NAMALWA (cell line): ENCODE measurements at regions not wholly inside any gene's neighbourhood (a gene's known extent, or its start where the extent isn't known, plus 50 kb on each side); places are given as distances from the start of the nearest gene placed in this dataset.
"Not testable (repeated sequence)": the region's sequence is repeated elsewhere in the genome, so short reads cannot be mapped to it uniquely, and the experiment has no call there.

ENCODE experiments used
- DNase-seq: peaks from one replicate; pipeline ENCODE4 v3.0.0-alpha.2; 2015; ENCODE audit warnings: low spot score

DNA sequence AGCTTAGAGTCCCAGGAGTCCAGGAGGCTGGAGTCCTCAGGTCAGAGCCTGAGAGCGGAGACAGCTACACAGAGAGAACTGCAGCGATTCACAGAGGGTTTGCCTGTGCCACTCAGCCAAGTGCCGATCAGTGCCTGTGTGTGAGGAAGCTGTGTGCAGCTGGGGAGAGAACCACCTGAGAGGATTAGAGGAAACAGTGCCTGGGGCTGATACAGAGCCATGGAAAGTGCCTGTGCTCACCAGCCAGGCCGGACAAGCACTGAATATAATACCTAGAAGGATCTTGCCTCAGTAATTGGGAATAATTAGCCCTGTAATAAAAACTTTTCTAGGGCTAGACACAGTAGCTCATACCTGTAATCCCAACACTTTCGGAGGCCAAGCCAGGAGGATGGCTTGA lies 134.7 kb downstream of the ARHGAP11B start:
- not testable (repeated sequence) for DNase-seq

DNA sequence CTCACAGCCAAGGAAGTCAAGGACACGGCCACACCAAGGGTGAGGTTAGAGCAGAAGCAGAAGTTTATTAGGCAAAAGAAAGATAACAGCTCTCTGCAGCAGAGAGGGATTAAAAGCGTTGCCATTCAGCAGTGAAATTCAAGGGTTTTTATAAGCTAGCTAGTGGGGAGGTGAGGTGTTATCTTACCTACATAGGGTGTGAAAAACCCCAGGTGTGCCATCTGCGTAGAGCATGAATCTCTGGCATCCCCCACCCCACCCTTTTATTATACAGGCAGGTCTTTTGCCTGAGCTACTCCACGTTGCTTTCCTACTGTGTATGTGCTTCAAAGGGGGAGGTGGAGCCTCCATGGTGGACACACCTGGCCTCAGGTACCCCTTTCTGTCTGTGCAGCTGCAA lies 135.4 kb downstream of the ARHGAP11B start:
- not testable (repeated sequence) for DNase-seq

GRCh38 chr15:30769390-30770124 lies 134.2 kb upstream of the FAN1 start:
- not testable (repeated sequence) for DNase-seq

DNA sequence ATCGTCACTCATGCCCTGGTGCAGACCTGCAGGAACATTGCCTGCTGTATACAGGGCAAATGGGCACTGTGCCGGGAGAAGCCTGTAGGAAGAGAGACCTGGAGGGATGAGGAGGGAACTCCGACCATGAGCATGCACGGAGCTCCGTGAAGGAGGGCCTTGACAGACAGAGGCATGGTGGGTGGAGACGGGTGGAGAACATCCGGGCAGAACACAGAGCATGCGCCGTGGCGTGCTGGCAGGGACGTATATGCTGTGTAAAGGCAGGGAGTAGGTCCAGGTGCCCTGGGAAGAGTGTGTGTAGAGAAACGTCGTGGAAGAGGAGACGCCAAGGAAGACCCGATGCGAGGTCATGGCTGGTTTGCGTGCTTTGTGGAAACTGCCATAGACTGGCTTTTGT lies 133.0 kb upstream of the FAN1 start:
- DNase-seq = no peak

DNA sequence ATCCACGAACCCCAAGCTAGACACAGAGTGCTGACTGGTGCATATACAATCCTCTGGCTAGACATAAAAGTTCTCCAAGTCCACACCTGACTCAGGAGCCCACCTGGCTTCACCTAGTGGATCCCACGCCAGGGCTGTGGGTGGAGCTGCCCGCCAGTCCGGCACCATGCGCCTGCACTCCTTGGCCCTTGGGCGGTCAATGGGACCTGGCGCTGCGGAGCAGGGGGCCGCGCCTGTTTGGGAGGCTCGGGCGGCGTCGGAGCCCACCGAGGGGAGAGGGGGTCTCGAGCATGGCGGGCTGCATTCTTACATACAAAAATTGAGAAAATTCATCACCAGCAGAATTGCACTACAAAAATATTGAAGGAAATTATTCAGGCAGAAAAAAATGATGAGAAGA lies 120.7 kb upstream of the FAN1 start:
- no peak for DNase-seq

- DNase-seq = no peak
These were observed 115.1 kb upstream of the FAN1 start for GRCh38 chr15:30788595-30788994.

DNA sequence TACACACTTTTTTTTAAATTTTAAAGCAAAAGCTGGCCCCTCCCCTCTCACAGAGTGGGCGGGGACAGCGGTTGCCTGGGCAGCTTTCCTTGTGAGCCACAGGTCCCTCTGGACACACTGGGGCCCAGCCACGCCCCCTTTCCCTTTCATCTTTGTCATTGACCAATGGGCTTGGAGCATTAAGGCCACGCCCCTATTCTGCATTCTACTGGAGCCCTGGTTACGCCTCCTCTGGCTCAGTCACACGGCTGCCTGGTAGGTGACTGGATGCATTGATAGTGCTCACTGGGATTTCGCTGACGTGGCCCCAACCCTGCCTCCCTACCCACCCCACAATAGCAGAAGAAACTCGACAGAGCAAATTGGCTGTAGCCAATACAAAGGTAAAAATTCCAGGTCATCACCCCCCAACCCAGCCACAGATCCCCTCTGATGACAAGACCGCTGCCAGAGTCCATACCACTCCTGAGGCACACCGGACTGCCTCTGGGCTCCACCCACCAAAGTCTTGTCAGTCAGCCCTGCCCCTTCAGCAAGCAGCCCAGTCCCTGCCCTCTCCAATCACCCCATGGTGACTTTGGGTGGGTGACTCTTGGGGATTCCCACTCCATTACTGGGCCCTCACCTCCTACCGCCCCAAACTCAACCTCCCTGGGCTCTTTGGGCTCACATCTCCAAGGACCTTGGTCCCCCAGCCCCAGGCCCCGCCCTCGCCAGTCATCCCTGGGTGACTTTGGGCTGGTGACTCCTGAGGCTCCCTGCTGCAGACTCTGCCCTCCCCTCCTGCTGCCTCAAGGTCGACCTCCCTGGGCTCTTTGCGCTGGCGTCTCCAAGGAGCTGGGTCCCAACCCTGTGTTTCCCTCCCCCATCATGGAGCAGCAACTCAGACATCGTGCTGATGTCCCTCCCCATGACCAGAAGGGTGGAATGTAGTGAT lies 112.2 kb upstream of the FAN1 start:
- peak; percentile 71 for DNase-seq

- DNase-seq = not testable (repeated sequence)
These were observed 110.9 kb upstream of the FAN1 start for GRCh38 chr15:30792843-30793242.

GRCh38 chr15:30794388-30794787 lies 109.3 kb upstream of the FAN1 start:
- DNase-seq = no peak

DNA sequence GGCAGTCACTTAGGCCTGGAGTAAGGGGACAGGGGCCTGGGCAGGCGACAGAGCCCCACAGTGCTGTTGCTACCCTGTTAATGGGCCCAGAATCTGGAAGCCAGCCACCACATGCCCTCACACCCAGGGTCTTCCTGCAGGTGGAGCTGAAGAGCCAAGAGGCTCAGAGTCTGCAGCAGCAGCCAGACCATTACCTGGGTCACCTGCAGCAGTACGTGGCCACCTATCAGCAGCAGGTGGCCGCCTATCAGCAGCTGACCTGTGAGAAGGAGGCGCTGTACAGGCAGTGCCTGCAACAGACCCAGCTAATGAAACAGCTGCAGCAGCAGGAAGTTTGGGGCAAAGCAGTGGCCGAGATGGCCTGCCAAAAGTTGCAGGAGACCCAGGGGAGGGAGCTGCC lies 104.2 kb upstream of the FAN1 start:
- DNase-seq = peak; percentile 25

DNA sequence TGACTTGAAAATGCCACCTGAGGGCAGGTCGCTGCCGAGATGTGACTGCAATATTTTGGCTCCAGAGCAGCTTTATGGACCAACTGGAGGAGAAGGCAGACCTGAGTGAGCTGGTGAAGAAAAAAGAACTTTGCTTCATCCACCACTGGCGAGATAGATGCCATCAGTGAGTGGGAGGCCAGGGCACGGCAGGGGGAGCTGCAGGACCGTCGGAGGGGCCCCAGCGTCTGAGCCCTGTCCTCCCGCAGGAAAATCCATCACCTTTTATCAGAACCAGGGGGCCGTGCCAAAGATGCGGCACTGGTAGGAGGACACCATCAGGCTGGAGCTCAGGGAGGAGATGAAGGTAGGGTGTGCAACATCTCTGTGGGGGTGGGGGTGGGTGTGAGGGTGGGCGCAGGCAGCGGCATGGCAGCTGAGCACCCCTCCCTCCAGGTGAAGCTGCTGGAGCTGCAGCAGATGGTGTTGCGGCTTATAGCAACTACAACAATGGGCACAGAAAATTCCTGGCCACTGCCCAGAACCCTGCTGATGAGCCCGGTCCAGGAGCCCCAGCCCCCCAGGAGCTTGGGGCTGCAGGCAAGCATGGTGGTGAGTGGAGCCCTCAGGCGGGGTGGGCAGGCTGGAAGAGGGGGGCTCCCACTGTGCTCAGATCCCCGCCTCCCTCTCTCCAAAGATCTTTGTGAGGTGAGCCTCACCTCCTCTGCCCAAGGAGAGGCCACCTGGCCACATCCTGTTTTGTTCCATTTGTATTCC lies 102.4 kb upstream of the FAN1 start:
- DNase-seq = not testable (repeated sequence)

- not testable (repeated sequence) for DNase-seq
These were observed 101.7 kb upstream of the FAN1 start for GRCh38 chr15:30802001-30802400.

GRCh38 chr15:30803703-30804102 lies 100.0 kb upstream of the FAN1 start:
- DNase-seq = not testable (repeated sequence)

- DNase-seq = no peak
These were observed 87.3 kb upstream of the FAN1 start for GRCh38 chr15:30816430-30816829.

GRCh38 chr15:30823068-30823813 lies 80.5 kb upstream of the FAN1 start:
- DNase-seq = not testable (repeated sequence)

- DNase-seq = no peak
These were observed 79.1 kb upstream of the FAN1 start for GRCh38 chr15:30824518-30825195.

DNA sequence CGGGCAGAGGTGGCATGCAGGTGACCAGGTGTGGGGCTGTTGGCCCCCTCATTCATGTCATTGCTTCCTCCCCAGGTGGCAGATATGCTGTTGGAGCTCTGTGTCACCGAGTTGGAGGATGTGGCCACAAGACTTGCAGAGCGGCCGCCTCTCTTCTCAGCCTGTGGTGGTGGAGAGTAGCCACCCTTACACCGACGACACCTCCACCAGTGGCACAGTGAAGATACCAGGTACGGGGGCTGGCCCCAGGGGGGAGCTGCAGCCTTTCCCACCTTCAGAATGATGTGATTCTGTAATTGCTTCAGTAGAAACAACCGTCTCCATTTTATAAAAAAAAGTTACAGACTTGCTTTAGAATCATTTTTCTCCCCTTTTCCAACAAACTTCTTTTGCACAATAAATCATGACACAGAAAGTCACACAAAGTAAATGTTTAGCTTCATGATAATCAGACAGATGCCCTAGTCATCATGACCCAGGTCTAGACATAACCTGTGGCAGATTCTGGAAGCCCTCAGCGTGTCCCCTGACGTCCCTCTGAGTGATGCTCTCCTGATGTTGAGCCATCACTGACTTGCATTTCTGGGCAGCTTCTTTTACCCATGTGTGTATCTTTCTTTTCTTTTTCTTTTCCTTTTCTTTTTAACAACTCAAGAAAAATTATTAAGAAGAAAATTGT lies 76.0 kb upstream of the FAN1 start:
- no peak for DNase-seq

DNA sequence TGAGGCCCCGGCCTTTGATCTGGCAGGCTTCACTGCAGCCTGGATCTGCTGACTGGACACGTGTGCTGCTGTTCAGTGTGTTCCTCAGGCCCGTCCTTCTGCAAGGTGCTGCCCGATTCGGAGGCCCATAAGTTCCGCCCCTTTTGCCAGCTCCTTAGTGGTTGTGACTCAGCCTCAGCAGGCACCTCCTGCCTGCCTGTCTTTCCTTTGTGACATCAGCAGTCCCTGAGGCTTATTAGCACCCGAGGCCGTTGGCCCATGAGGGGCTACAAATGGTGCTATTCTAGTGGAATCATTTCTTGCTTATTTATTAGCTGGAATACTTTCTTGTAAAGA lies 75.4 kb upstream of the FAN1 start:
- not testable (repeated sequence) for DNase-seq

DNA sequence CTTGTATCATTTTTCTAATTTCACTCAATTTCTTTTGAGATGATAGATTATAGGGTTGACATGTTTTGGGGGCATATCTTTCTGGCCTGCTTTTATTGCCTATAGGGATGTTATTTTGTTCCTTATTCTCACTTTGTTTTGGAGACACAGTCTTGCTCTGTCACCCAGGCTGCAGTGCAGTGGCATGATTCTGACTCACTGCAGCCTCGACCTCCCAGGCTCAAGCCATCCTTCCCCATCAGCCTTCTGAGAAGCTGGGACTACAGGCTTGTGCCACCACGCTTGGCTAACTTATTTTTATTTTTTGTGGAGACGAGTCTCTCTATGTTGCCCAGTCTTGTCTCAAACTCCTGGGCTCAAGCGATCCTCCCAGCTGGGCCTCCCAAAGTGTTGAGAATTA lies 72.8 kb upstream of the FAN1 start:
- DNase-seq = no peak

- DNase-seq = not testable (repeated sequence)
These were observed 70.3 kb upstream of the FAN1 start for GRCh38 chr15:30833379-30833778.

DNA sequence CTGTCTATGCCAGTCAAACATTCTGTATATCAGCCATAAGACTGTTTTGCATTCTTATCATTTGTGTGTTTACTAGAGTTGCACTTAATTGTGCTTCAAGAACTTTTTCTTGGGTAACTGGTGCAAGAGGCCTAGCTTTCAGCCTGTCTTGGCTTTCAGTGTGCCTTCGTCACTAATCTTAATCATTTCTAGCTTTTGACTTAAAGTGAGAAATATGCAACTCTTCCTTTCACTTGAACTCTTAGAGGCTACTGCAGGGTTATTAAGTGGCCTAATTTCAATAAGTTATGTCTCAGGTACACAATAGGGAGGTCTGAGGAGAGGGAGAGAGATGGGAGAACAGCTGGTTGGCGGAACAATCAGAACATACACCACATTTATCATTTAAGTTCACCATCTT lies 62.1 kb upstream of the FAN1 start:
- DNase-seq = not testable (repeated sequence)
